HG03039 (cell line): ENCODE measurements at regions not wholly inside any gene's neighbourhood (a gene's known extent, or its start where the extent isn't known, plus 50 kb on each side); places are given as distances from the start of the nearest gene placed in this dataset.
"Not testable (repeated sequence)": the region's sequence is repeated elsewhere in the genome, so short reads cannot be mapped to it uniquely, and the experiment has no call there.

ENCODE experiments used
- ATAC-seq: cut with Tn5 transposase; IDR thresholded peaks from one replicate; pipeline ENCODE4 v1.9.1; 2021; ENCODE audit warnings: mild to moderate bottlenecking, moderate library complexity; ENCODE audit not compliant: unreplicated experiment

GRCh38 chr2:234252772-234253171, 202.3 kb downstream of the SPP2 start:
- ATAC-seq: no peak

- no peak for ATAC-seq
Measured at GRCh38 chr2:234251326-234252271, 201.1 kb downstream of the SPP2 start.

- no peak for ATAC-seq
Measured at GRCh38 chr2:234250926-234251325, 200.4 kb downstream of the SPP2 start.

- no peak for ATAC-seq
Measured at GRCh38 chr2:234249873-234250272, 199.4 kb downstream of the SPP2 start.

GRCh38 chr2:234249034-234249735, 198.7 kb downstream of the SPP2 start:
- no peak for ATAC-seq

GRCh38 chr2:234248213-234248710, 197.8 kb downstream of the SPP2 start:
- ATAC-seq: not testable (repeated sequence)

- ATAC-seq: no peak
Measured at GRCh38 chr2:234247453-234248180, 197.1 kb downstream of the SPP2 start.

- no peak for ATAC-seq
Measured at GRCh38 chr2:234245945-234246344, 195.4 kb downstream of the SPP2 start.

- ATAC-seq: no peak
Measured at GRCh38 chr2:234243871-234244565, 193.5 kb downstream of the SPP2 start.

- no peak for ATAC-seq
Measured at GRCh38 chr2:234242459-234242836, 191.9 kb downstream of the SPP2 start.

- ATAC-seq: no peak
Measured at GRCh38 chr2:234241656-234242458, 191.4 kb downstream of the SPP2 start.

- no peak for ATAC-seq
Measured at GRCh38 chr2:234240917-234241316, 190.4 kb downstream of the SPP2 start.

GRCh38 chr2:234235191-234235590, 184.7 kb downstream of the SPP2 start:
- no peak for ATAC-seq

- ATAC-seq: no peak
Measured at GRCh38 chr2:234231460-234231859, 181.0 kb downstream of the SPP2 start.

- ATAC-seq: no peak
Measured at GRCh38 chr2:234219046-234219310, 168.5 kb downstream of the SPP2 start.

- no peak for ATAC-seq
Measured at GRCh38 chr2:234218266-234219045, 168.0 kb downstream of the SPP2 start.

- ATAC-seq: no peak
Measured at GRCh38 chr2:234212534-234212933, 162.0 kb downstream of the SPP2 start.

GRCh38 chr2:234211797-234212196, 161.3 kb downstream of the SPP2 start:
- no peak for ATAC-seq

- ATAC-seq: no peak
Measured at GRCh38 chr2:234206738-234207137, 156.2 kb downstream of the SPP2 start.
